ENCODE measurements at regions not wholly inside any gene's neighbourhood (a gene's known extent, or its start where the extent isn't known, plus 50 kb on each side); places are given as distances from the start of the nearest gene placed in this dataset.

GRCh38 chr9:106657926-106658325 is 205.0 kb upstream of the ZNF462 start:
- DNase-seq, result no peak
- no peak for ATAC-seq
- peaks cover 0 to 37% (median 7%) of the 10 kb centered on the region in 9 donors for H3K9me3 Mint-ChIP-seq
- H3K27me3 Mint-ChIP-seq, result peaks cover 0 to 4% (median 2%) of the 10 kb centered on the region in 5 donors
- H3K27ac Mint-ChIP-seq, result no peak overlapping the region
- H3K36me3 Mint-ChIP-seq, result no peaks in the 10 kb centered on the region
- no peak overlapping the region for H3K4me3 Mint-ChIP-seq
- H3K4me1 Mint-ChIP-seq, result no peaks in the 10 kb centered on the region
- POLR2A ChIA-PET, result no interaction called here

GRCh38 chr9:106668534-106668933 is 194.4 kb upstream of the ZNF462 start:
- Mint-ChIP-seq H3K4me3 (no peak overlapping the region), H3K9me3 (peaks cover 0 to 4% (median 0%) of the 10 kb centered on the region in 9 donors), H3K36me3 (no peaks in the 10 kb centered on the region), H3K4me1 (no peaks in the 10 kb centered on the region), H3K27me3 (no peaks in the 10 kb centered on the region), H3K27ac (no peak overlapping the region)
- POLR2A ChIA-PET, result no interaction called here
- ATAC-seq, result no peak
- no peak for DNase-seq

GRCh38 chr9:106669835-106670234 is 193.1 kb upstream of the ZNF462 start:
- no peak overlapping the region for H3K27ac Mint-ChIP-seq
- H3K9me3 Mint-ChIP-seq, result peaks cover 0 to 4% (median 0%) of the 10 kb centered on the region in 9 donors
- no peaks in the 10 kb centered on the region for H3K27me3 Mint-ChIP-seq
- no peak for DNase-seq
- no peak overlapping the region for H3K4me3 Mint-ChIP-seq
- H3K36me3 Mint-ChIP-seq, result no peaks in the 10 kb centered on the region
- POLR2A ChIA-PET, result no interaction called here
- no peaks in the 10 kb centered on the region for H3K4me1 Mint-ChIP-seq
- no peak for ATAC-seq

GRCh38 chr9:106670418-106670817 is 192.5 kb upstream of the ZNF462 start:
- Mint-ChIP-seq H3K27me3 (peaks cover 0 to 2% (median 0%) of the 10 kb centered on the region in 5 donors), H3K36me3 (no peaks in the 10 kb centered on the region), H3K27ac (no peak overlapping the region), H3K9me3 (peaks cover 0 to 4% (median 0%) of the 10 kb centered on the region in 9 donors), H3K4me3 (no peak overlapping the region), H3K4me1 (no peaks in the 10 kb centered on the region)
- ATAC-seq (no peak), DNase-seq (no peak)
- POLR2A ChIA-PET, result no interaction called here

- no peak overlapping the region for H3K4me3 Mint-ChIP-seq
- H3K36me3 Mint-ChIP-seq, result no peaks in the 10 kb centered on the region
- ATAC-seq (no peak), DNase-seq (no peak)
- H3K27ac Mint-ChIP-seq, result no peak overlapping the region
- POLR2A ChIA-PET, result no interaction called here
- H3K27me3 Mint-ChIP-seq, result peaks cover 0 to 3% (median 0%) of the 10 kb centered on the region in 5 donors
- no peaks in the 10 kb centered on the region for H3K4me1 Mint-ChIP-seq
- peaks cover 0 to 15% (median 0%) of the 10 kb centered on the region in 9 donors for H3K9me3 Mint-ChIP-seq
Measured at GRCh38 chr9:106675780-106676179, 187.2 kb upstream of the ZNF462 start.

GRCh38 chr9:106677374-106677773 is 185.6 kb upstream of the ZNF462 start:
- Mint-ChIP-seq H3K27me3 (peaks cover 0 to 3% (median 0%) of the 10 kb centered on the region in 5 donors), H3K4me1 (no peaks in the 10 kb centered on the region), H3K27ac (no peak overlapping the region), H3K36me3 (no peaks in the 10 kb centered on the region), H3K4me3 (no peak overlapping the region), H3K9me3 (peaks cover 0 to 25% (median under 1%) of the 10 kb centered on the region in 9 donors)
- DNase-seq (no peak), ATAC-seq (no peak)
- POLR2A ChIA-PET, result no interaction called here

GRCh38 chr9:106677830-106678229 is 185.1 kb upstream of the ZNF462 start:
- Mint-ChIP-seq H3K27me3 (peaks cover 0 to 3% (median 0%) of the 10 kb centered on the region in 5 donors), H3K4me1 (no peaks in the 10 kb centered on the region), H3K4me3 (no peak overlapping the region), H3K36me3 (no peaks in the 10 kb centered on the region), H3K27ac (no peak overlapping the region), H3K9me3 (peaks cover 0 to 25% (median 2%) of the 10 kb centered on the region in 9 donors)
- no peak for ATAC-seq
- POLR2A ChIA-PET, result no interaction called here
- no peak for DNase-seq

GRCh38 chr9:106678273-106678672 is 184.7 kb upstream of the ZNF462 start:
- peaks cover 0 to 25% (median 2%) of the 10 kb centered on the region in 9 donors for H3K9me3 Mint-ChIP-seq
- POLR2A ChIA-PET, result no interaction called here
- DNase-seq (no peak), ATAC-seq (no peak)
- H3K27me3 Mint-ChIP-seq, result peaks cover 0 to 3% (median 0%) of the 10 kb centered on the region in 5 donors
- no peak overlapping the region for H3K27ac Mint-ChIP-seq
- H3K4me1 Mint-ChIP-seq, result no peaks in the 10 kb centered on the region
- H3K36me3 Mint-ChIP-seq, result no peaks in the 10 kb centered on the region
- H3K4me3 Mint-ChIP-seq, result no peak overlapping the region

- Mint-ChIP-seq H3K27ac (no peak overlapping the region), H3K4me3 (no peak overlapping the region), H3K9me3 (peaks cover 0 to 25% (median 5%) of the 10 kb centered on the region in 9 donors), H3K36me3 (no peaks in the 10 kb centered on the region), H3K4me1 (no peaks in the 10 kb centered on the region), H3K27me3 (peaks cover 0 to 1% (median 0%) of the 10 kb centered on the region in 5 donors)
- POLR2A ChIA-PET, result no interaction called here
- ATAC-seq (no peak), DNase-seq (no peak)
Measured at GRCh38 chr9:106682420-106682819, 180.5 kb upstream of the ZNF462 start.

GRCh38 chr9:106683454-106683853 is 179.5 kb upstream of the ZNF462 start:
- Mint-ChIP-seq H3K27me3 (peaks cover 0 to 1% (median 0%) of the 10 kb centered on the region in 5 donors), H3K36me3 (no peaks in the 10 kb centered on the region), H3K4me3 (no peak overlapping the region), H3K27ac (no peak overlapping the region), H3K9me3 (peaks cover 0 to 19% (median 3%) of the 10 kb centered on the region in 9 donors), H3K4me1 (no peaks in the 10 kb centered on the region)
- DNase-seq (no peak), ATAC-seq (no peak)
- POLR2A ChIA-PET, result no interaction called here

GRCh38 chr9:106684940-106685695 is 177.8 kb upstream of the ZNF462 start:
- peaks cover 0 to 1% (median 0%) of the 10 kb centered on the region in 5 donors for H3K27me3 Mint-ChIP-seq
- H3K27ac Mint-ChIP-seq, result no peak overlapping the region
- POLR2A ChIA-PET, result no interaction called here
- ATAC-seq (no peak), DNase-seq (no peak)
- H3K4me1 Mint-ChIP-seq, result no peaks in the 10 kb centered on the region
- no peak overlapping the region for H3K4me3 Mint-ChIP-seq
- H3K9me3 Mint-ChIP-seq, result peaks cover 0 to 10% (median 3%) of the 10 kb centered on the region in 9 donors
- no peaks in the 10 kb centered on the region for H3K36me3 Mint-ChIP-seq

- Mint-ChIP-seq H3K9me3 (peaks cover 0 to 7% (median 2%) of the 10 kb centered on the region in 9 donors), H3K4me3 (no peak overlapping the region), H3K4me1 (no peaks in the 10 kb centered on the region), H3K27me3 (no peaks in the 10 kb centered on the region), H3K27ac (no peak overlapping the region), H3K36me3 (no peaks in the 10 kb centered on the region)
- POLR2A ChIA-PET, result no interaction called here
- no peak for DNase-seq
- no peak for ATAC-seq
Measured at GRCh38 chr9:106689089-106689488, 173.9 kb upstream of the ZNF462 start.

GRCh38 chr9:106691627-106692026 is 171.3 kb upstream of the ZNF462 start:
- POLR2A ChIA-PET, result no interaction called here
- ATAC-seq, result no peak

GRCh38 chr9:106693558-106693957 is 169.4 kb upstream of the ZNF462 start:
- Mint-ChIP-seq H3K36me3 (no peaks in the 10 kb centered on the region), H3K4me1 (no peaks in the 10 kb centered on the region), H3K9me3 (peaks cover 0 to 19% (median 2%) of the 10 kb centered on the region in 9 donors), H3K4me3 (no peak overlapping the region), H3K27ac (no peak overlapping the region), H3K27me3 (peaks cover 0 to 11% (median 2%) of the 10 kb centered on the region in 5 donors)
- ATAC-seq, result no peak
- POLR2A ChIA-PET, result no interaction called here
- DNase-seq, result no peak

More at GRCh38 chr9:106691627-106692026, 171.3 kb upstream of the ZNF462 start:
- no peaks in the 10 kb centered on the region for H3K36me3 Mint-ChIP-seq
- peaks cover 0 to 5% (median 1%) of the 10 kb centered on the region in 5 donors for H3K27me3 Mint-ChIP-seq
- H3K27ac Mint-ChIP-seq, result no peak overlapping the region
- H3K9me3 Mint-ChIP-seq, result peaks cover 0 to 13% (median 2%) of the 10 kb centered on the region in 9 donors
- DNase-seq, result no peak
- H3K4me3 Mint-ChIP-seq, result no peak overlapping the region
- H3K4me1 Mint-ChIP-seq, result no peaks in the 10 kb centered on the region

Measured in naive thymus-derived CD8-positive, alpha-beta T cell (primary cell).